Adrenal gland (tissue), 9 donors: ENCODE measurements at regions not wholly inside any gene's neighbourhood (a gene's known extent, or its start where the extent isn't known, plus 50 kb on each side); places are given as distances from the start of the nearest gene placed in this dataset.
"Not testable (repeated sequence)": the region's sequence is repeated elsewhere in the genome, so short reads cannot be mapped to it uniquely, and the experiment has no call there.

ENCODE experiments used
- DNase-seq, 7 donors: peaks; one replicate each; pipeline ENCODE4 v3.0.0-alpha.2; 2019 to 2020
- H3K27ac ChIP-seq, 5 donors: fragments of 200-600 bp; sonication (generic) in 4 of 5; 1 replicate in 3 of 5; 2 replicates in 2 of 5; pipeline versions ENCODE4 v1.5.1 to v1.8.0; 2016 to 2020; ENCODE audit warnings: mild to moderate bottlenecking in 1 of 5
- H3K27me3 ChIP-seq: fragments of 200-600 bp; 2 replicates; pipeline ENCODE4 v1.8.0; 2021
- H3K36me3 ChIP-seq, 2 donors: fragments of 200-600 bp; replicated peaks in 1 of 2; 1 replicate in 1 of 2; 2 replicates in 1 of 2; pipeline versions ENCODE4 v1.5.1 to v1.8.0; 2018 to 2022
- H3K4me1 ChIP-seq, 2 donors: fragments of 200-600 bp; replicated peaks in 1 of 2; 1 replicate in 1 of 2; 2 replicates in 1 of 2; pipeline versions ENCODE4 v1.5.1 to v1.8.0; 2018 to 2021
- H3K4me3 ChIP-seq, 4 donors: fragments of 200-600 bp; sonication (generic) in 3 of 4; one replicate each; pipeline ENCODE4 v1.5.1; 2016 to 2018
- H3K9me3 ChIP-seq, 3 donors: fragments of 200-600 bp; sonication (generic) in 1 of 3; replicated peaks in 1 of 3; 1 replicate in 2 of 3; 2 replicates in 1 of 3; pipeline versions ENCODE4 v1.5.1 to v1.8.0; 2016 to 2021
- CTCF ChIP-seq, 6 experiments: fragments of 450-650 bp in 4 of 6; fragments of 200-600 bp in 2 of 6; sonication (generic) in 1 of 6; IDR thresholded peaks; 1 replicate in 5 of 6; 2 replicates in 1 of 6; pipeline versions ENCODE4 v1.5.1 to v1.8.0; 2016 to 2021; ENCODE audit warnings: antibody characterized with exemption in 6 of 6, mild to moderate bottlenecking in 2 of 6, moderate library complexity in 1 of 6
- POLR2A ChIP-seq, 2 donors: fragments of 450-650 bp; IDR thresholded peaks; one replicate each; pipeline ENCODE4 v1.6.1; 2017; ENCODE audit warnings: antibody characterized with exemption in 2 of 2, mild to moderate bottlenecking in 2 of 2, moderate library complexity in 1 of 2
- WGBS, 4 donors: extraction: QIAGEN DNeasy Blood & Tissue Kit in 2 of 4; methylation state at CpG; one replicate each; pipeline versions ENCODE4 v1.1.5 to v1.1.7; 2013 to 2017; 5-methylcytosine and 5-hydroxymethylcytosine counted together
- intact Hi-C, 2 donors: fragments of 100-400 bp; cut with DNase I; formaldehyde crosslinking; loops; one replicate each; pipeline versions ENCODE4 v1.14.1 to v1.15.0; 2022 to 2023
- donor health status: healthy with polysubstance abuse.
- donor health status: Bipolar disorder and iron deficiency.
- donor health status: DM: yes; HTN: yes; CAD: no.
- donor health status: DM: no; HTN: no; CAD: no.
- donor health status: DM: no; HTN: no; CAD: no.

- TF ChIP-seq CTCF (IDR thresholded peaks at IDR 0.05) (no peak), POLR2A (IDR thresholded peaks at IDR 0.05) (no peak)
- intact Hi-C loops = no loop called here
- no peaks in the 10 kb centered on the region for H3K4me1 ChIP-seq
- H3K27me3 ChIP-seq = no peaks in the 10 kb centered on the region
- no peaks in the 10 kb centered on the region for H3K9me3 ChIP-seq
- H3K27ac ChIP-seq = no peak overlapping the region
- no peak for DNase-seq
- 23 to 31% (median 25%) methylated on average over 9 of the region's 9 CpGs for WGBS, 4 donors
- H3K4me3 ChIP-seq = no peak overlapping the region
- no peaks in the 10 kb centered on the region for H3K36me3 ChIP-seq
These were observed 579.1 kb upstream of the RBFOX1 start for GRCh38 chr16:6753553-6753952.

- no peak overlapping the region for H3K27ac ChIP-seq
- TF ChIP-seq CTCF (IDR thresholded peaks at IDR 0.05) (no peak), POLR2A (IDR thresholded peaks at IDR 0.05) (no peak)
- no peaks in the 10 kb centered on the region for H3K36me3 ChIP-seq
- DNase-seq = no peak
- H3K4me3 ChIP-seq = no peak overlapping the region
- H3K4me1 ChIP-seq = no peaks in the 10 kb centered on the region
- H3K9me3 ChIP-seq = no peaks in the 10 kb centered on the region
- 50 to 75% (median 62%) methylated on average over 1 of the region's 1 CpG for WGBS, 4 donors
- no peaks in the 10 kb centered on the region for H3K27me3 ChIP-seq
- intact Hi-C loops = no loop called here
These were observed 581.5 kb upstream of the RBFOX1 start for GRCh38 chr16:6751191-6751590.

- WGBS, 4 donors = 24 to 35% (median 32%) methylated on average over 4 of the region's 4 CpGs
- no peaks in the 10 kb centered on the region for H3K27me3 ChIP-seq
- intact Hi-C loops = no loop called here
These were observed 582.9 kb upstream of the RBFOX1 start for GRCh38 chr16:6749698-6750097.

GRCh38 chr16:6736302-6736701, 596.3 kb upstream of the RBFOX1 start:
- H3K36me3 ChIP-seq, DNase-seq, H3K27ac ChIP-seq, H3K27me3 ChIP-seq, intact Hi-C loops, H3K9me3 ChIP-seq, H3K4me3 ChIP-seq, H3K4me1 ChIP-seq: not testable (repeated sequence)
- WGBS, 4 donors = 24 to 29% (median 28%) methylated on average over 2 of the region's 2 CpGs

More at GRCh38 chr16:6749698-6750097, 582.9 kb upstream of the RBFOX1 start:
- H3K36me3 ChIP-seq = no peaks in the 10 kb centered on the region
- H3K27ac ChIP-seq = no peak overlapping the region
- H3K4me3 ChIP-seq = no peak overlapping the region
- no peaks in the 10 kb centered on the region for H3K9me3 ChIP-seq
- no peak for TF ChIP-seq POLR2A (IDR thresholded peaks at IDR 0.05)
- no peak for TF ChIP-seq CTCF (IDR thresholded peaks at IDR 0.05)
- H3K4me1 ChIP-seq = no peaks in the 10 kb centered on the region
- no peak for DNase-seq

- intact Hi-C loops = no loop called here
- TF ChIP-seq POLR2A (IDR thresholded peaks at IDR 0.05) (no peak), CTCF (IDR thresholded peaks at IDR 0.05) (no peak)
These were observed 597.0 kb upstream of the RBFOX1 start for GRCh38 chr16:6735631-6736030.

More at GRCh38 chr16:6735631-6736030, 597.0 kb upstream of the RBFOX1 start:
- no peak overlapping the region for H3K27ac ChIP-seq
- no peaks in the 10 kb centered on the region for H3K4me1 ChIP-seq
- no peak overlapping the region for H3K4me3 ChIP-seq
- WGBS, 4 donors = 18 to 25% (median 19%) methylated on average over 3 of the region's 3 CpGs
- no peaks in the 10 kb centered on the region for H3K9me3 ChIP-seq
- no peaks in the 10 kb centered on the region for H3K27me3 ChIP-seq
- no peaks in the 10 kb centered on the region for H3K36me3 ChIP-seq
- DNase-seq = no peak
